Retinal pigment epithelial cell (primary cell): ENCODE measurements at regions not wholly inside any gene's neighbourhood (a gene's known extent, or its start where the extent isn't known, plus 50 kb on each side); places are given as distances from the start of the nearest gene placed in this dataset.

Experiments used
- DNase-seq: peaks from one replicate; pipeline ENCODE4 v3.0.0-alpha.2; 2010; ENCODE audit warnings: low read depth
- H3K4me3 ChIP-seq: 2 replicates; pipeline ENCODE4 v1.5.1; 2011; ENCODE audit warnings: mild to moderate bottlenecking, low read length, control low read depth, moderate library complexity
- CTCF ChIP-seq: conservative IDR thresholded peaks from 2 replicates; pipeline ENCODE4 v1.5.1; 2011; ENCODE audit warnings: low read depth, low read length, control low read depth, inconsistent platforms

- no peak overlapping the region for H3K4me3 ChIP-seq
- TF ChIP-seq CTCF = no peak
- DNase-seq = no peak
These were observed 265.6 kb upstream of the NPVF start for GRCh38 chr7:25493805-25494366.

GRCh38 chr7:25494896-25495295, 266.6 kb upstream of the NPVF start:
- no peak overlapping the region for H3K4me3 ChIP-seq
- DNase-seq = no peak
- TF ChIP-seq CTCF = no peak

- H3K4me3 ChIP-seq = no peak overlapping the region
- TF ChIP-seq CTCF = no peak
- DNase-seq = no peak
These were observed 267.3 kb upstream of the NPVF start for GRCh38 chr7:25495342-25496250.

GRCh38 chr7:25496476-25497368, 268.4 kb upstream of the NPVF start:
- DNase-seq = no peak
- no peak overlapping the region for H3K4me3 ChIP-seq
- no peak for TF ChIP-seq CTCF

- H3K4me3 ChIP-seq = no peak overlapping the region
- no peak for TF ChIP-seq CTCF
- DNase-seq = no peak
These were observed 272.2 kb upstream of the NPVF start for GRCh38 chr7:25500393-25500921.

GRCh38 chr7:25503306-25503705, 275.0 kb upstream of the NPVF start:
- TF ChIP-seq CTCF = no peak
- H3K4me3 ChIP-seq = no peak overlapping the region
- DNase-seq = no peak
